Uterus (tissue), 3 donors: ENCODE measurements at regions not wholly inside any gene's neighbourhood (a gene's known extent, or its start where the extent isn't known, plus 50 kb on each side); places are given as distances from the start of the nearest gene placed in this dataset.
A peak's percentile ranks its signal among the peaks of the same experiment; 100 is the strongest.

Experiments used
- DNase-seq, 2 donors: peaks; one replicate each; pipeline ENCODE4 v3.0.0-alpha.2; 2019 to 2020
- H3K27ac ChIP-seq, 2 donors: fragments of 200-600 bp; sonication (generic); 1 replicate in 1 of 2; 2 replicates in 1 of 2; pipeline ENCODE4 v1.5.1; 2016 to 2018
- H3K27me3 ChIP-seq, 2 donors: fragments of 200-600 bp; sonication (generic); one replicate each; pipeline ENCODE4 v1.5.1; 2018 to 2019; ENCODE audit warnings: control low read depth in 1 of 2
- H3K36me3 ChIP-seq, 2 donors: fragments of 200-600 bp; sonication (generic); one replicate each; pipeline ENCODE4 v1.5.1; 2019; ENCODE audit warnings: control low read depth in 1 of 2
- H3K4me1 ChIP-seq, 2 donors: fragments of 200-600 bp; sonication (generic); one replicate each; pipeline ENCODE4 v1.5.1; 2018 to 2019; ENCODE audit warnings: control low read depth in 1 of 2
- H3K4me3 ChIP-seq, 2 donors: fragments of 200-600 bp; sonication (generic); 1 replicate in 1 of 2; 2 replicates in 1 of 2; pipeline ENCODE4 v1.5.1; 2018 to 2019; ENCODE audit warnings: mild to moderate bottlenecking in 1 of 2
- H3K9me3 ChIP-seq, 2 donors: fragments of 200-600 bp; sonication (generic); one replicate each; pipeline ENCODE4 v1.5.1; 2019; ENCODE audit warnings: control low read depth in 1 of 2
- POLR2A ChIP-seq, 2 donors: fragments of 450-650 bp; IDR thresholded peaks; one replicate each; pipeline ENCODE4 v1.6.1; 2016; ENCODE audit warnings: antibody characterized with exemption in 2 of 2, mild to moderate bottlenecking in 1 of 2, moderate library complexity in 1 of 2
- intact Hi-C: fragments of 100-400 bp; cut with DNase I; formaldehyde crosslinking; loops from one replicate; pipeline ENCODE4 v1.15.1; 2023; ENCODE audit warnings: low total_unique reads
- TF ChIP-seq, protein P1 (sequence below), 4 experiments: fragments of 200-600 bp in 2 of 4; fragments of 450-650 bp in 2 of 4; sonication (generic) in 2 of 4; IDR thresholded peaks; one replicate each; pipeline ENCODE4 v1.5.1; 2016 to 2019; ENCODE audit warnings: antibody characterized with exemption in 4 of 4, mild to moderate bottlenecking in 2 of 4, moderate library complexity in 1 of 4
- donor health status: DM: yes; HTN: yes; CAD: no.

DNA sequence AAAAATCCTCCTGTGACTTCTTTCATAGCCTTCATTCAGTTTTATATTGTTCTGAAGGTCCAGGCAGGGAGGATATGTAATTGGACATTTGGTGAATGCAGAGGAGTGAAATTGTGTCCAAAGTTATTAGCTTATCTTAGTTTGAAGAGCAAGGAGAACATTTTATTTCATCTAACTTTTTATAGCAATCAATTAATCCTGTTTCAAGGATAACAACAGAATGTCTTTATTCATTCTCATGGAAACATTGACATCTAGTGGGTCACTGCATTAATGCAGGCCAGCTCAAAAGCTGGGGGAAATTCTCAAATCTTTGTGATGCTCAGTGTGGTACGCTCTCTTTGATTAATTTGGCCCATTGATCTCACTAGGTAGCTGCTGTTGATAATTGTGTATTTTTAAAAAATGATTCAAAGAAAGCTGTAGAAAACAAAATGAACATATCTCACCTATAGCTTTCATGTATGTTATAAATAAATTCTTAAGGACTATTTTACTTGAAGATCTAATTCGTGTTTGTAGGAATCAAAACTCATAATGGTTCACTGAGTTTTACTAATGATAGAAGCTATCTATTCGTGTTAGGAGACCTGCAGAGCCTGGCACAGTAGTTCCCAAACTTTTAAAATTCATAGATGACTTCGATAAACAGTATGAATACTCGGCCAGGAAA, 150.8 kb upstream of the KCNMB2 start:
- DNase-seq: peak in 1 of 2 donors; percentile 22
- peaks cover 0 to 6% of the 10 kb centered on the region in 2 donors for H3K4me1 ChIP-seq
- no peak for TF ChIP-seq POLR2A (IDR thresholded peaks at IDR 0.05)
- TF ChIP-seq, protein P1, sequence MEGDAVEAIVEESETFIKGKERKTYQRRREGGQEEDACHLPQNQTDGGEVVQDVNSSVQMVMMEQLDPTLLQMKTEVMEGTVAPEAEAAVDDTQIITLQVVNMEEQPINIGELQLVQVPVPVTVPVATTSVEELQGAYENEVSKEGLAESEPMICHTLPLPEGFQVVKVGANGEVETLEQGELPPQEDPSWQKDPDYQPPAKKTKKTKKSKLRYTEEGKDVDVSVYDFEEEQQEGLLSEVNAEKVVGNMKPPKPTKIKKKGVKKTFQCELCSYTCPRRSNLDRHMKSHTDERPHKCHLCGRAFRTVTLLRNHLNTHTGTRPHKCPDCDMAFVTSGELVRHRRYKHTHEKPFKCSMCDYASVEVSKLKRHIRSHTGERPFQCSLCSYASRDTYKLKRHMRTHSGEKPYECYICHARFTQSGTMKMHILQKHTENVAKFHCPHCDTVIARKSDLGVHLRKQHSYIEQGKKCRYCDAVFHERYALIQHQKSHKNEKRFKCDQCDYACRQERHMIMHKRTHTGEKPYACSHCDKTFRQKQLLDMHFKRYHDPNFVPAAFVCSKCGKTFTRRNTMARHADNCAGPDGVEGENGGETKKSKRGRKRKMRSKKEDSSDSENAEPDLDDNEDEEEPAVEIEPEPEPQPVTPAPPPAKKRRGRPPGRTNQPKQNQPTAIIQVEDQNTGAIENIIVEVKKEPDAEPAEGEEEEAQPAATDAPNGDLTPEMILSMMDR (IDR thresholded peaks at IDR 0.05): peak; percentile 77 to 92 (median 82)
- H3K27me3 ChIP-seq: no peaks in the 10 kb centered on the region
- H3K4me3 ChIP-seq: no peak overlapping the region
- peak overlapping the region in 1 of 2 donors; percentile 66 for H3K27ac ChIP-seq
- H3K36me3 ChIP-seq: no peaks in the 10 kb centered on the region
- no peaks in the 10 kb centered on the region for H3K9me3 ChIP-seq
- intact Hi-C loops: no loop called here

DNA sequence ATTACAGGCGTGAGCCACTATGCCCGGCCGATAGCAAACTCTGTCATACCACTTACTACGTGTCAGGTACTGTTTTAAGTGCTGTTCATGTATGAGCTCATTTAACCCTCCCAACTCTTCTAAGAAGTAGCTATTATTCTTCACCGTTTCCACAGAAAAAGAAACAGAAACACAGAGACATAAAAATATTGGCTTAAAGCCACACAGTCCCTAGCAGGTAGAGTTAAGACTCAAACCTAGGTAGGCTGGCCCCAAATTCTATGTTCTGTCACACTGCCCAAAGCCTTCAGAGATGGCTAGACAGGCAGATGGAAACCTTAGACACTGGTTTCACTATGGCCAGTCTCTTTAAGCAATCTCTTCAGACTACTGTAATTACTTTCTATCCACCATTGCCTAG, 149.8 kb upstream of the KCNMB2 start:
- H3K4me1 ChIP-seq: peaks cover 0 to 6% of the 10 kb centered on the region in 2 donors

DNA sequence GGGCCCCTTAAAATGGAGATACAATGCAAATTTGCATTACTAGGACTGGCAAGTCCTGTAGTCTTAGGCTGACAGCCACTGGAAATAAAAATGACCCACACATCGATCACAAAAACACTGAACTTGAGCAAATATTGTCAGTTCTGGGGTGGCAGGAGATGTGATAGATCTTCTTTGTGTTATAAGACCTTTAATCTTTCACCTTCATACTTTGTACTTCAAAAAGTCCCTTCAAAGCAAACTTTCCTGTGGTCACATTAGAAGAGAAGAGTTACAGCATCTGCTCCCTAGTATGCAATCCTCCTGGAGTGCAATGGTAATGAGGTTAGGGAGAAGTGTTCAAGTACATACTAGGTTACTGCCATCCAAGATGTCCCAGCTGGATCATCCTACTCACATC, 149.4 kb upstream of the KCNMB2 start:
- Histone ChIP-seq H3K27ac (no peak overlapping the region), H3K4me3 (no peak overlapping the region), H3K36me3 (no peaks in the 10 kb centered on the region), H3K27me3 (no peaks in the 10 kb centered on the region), H3K4me1 (peaks cover 0 to 6% of the 10 kb centered on the region in 2 donors), H3K9me3 (no peaks in the 10 kb centered on the region)
- intact Hi-C loops: no loop called here
- DNase-seq: no peak
- no peak for TF ChIP-seq POLR2A (IDR thresholded peaks at IDR 0.05)
- TF ChIP-seq, protein P1 (IDR thresholded peaks at IDR 0.05): no peak

More for the DNA sequence above, 149.8 kb upstream of the KCNMB2 start:
- DNase-seq: no peak
- TF ChIP-seq POLR2A (IDR thresholded peaks at IDR 0.05): no peak
- TF ChIP-seq, protein P1 (IDR thresholded peaks at IDR 0.05): no peak
- H3K27ac ChIP-seq: no peak overlapping the region
- no peaks in the 10 kb centered on the region for H3K27me3 ChIP-seq
- intact Hi-C loops: no loop called here
- no peaks in the 10 kb centered on the region for H3K36me3 ChIP-seq
- no peaks in the 10 kb centered on the region for H3K9me3 ChIP-seq
- no peak overlapping the region for H3K4me3 ChIP-seq

GRCh38 chr3:178388473-178388872, 147.8 kb upstream of the KCNMB2 start:
- Histone ChIP-seq H3K27ac (no peak overlapping the region), H3K9me3 (no peaks in the 10 kb centered on the region), H3K27me3 (no peaks in the 10 kb centered on the region), H3K36me3 (no peaks in the 10 kb centered on the region), H3K4me1 (peaks cover 0 to 5% of the 10 kb centered on the region in 2 donors), H3K4me3 (no peak overlapping the region)
- intact Hi-C loops: no loop called here
- no peak for DNase-seq
- TF ChIP-seq POLR2A (IDR thresholded peaks at IDR 0.05): no peak
- TF ChIP-seq, protein P1 (IDR thresholded peaks at IDR 0.05): no peak

DNA sequence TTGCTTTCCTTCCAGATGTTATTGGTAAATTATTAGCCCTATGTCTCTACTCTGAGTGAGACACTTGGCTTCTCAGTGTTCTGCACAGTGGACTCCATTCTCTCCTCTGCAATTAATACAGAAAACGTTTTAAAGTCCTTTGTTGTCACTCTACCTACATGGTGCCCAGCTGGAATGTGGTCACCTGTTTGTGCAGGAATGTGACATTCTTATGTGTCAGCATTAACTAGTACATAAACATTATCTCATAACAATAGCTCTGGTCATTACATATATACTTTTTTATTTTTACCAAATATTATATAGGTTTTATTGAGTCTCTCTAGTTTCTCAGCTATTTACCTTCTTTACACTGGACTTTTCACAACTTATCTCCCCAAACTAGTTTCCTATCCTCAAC, 147.0 kb upstream of the KCNMB2 start:
- DNase-seq: no peak
- TF ChIP-seq POLR2A (IDR thresholded peaks at IDR 0.05): no peak
- TF ChIP-seq, protein P1 (IDR thresholded peaks at IDR 0.05): no peak
- Histone ChIP-seq H3K36me3 (no peaks in the 10 kb centered on the region), H3K9me3 (no peaks in the 10 kb centered on the region), H3K4me1 (no peaks in the 10 kb centered on the region), H3K27ac (no peak overlapping the region), H3K27me3 (no peaks in the 10 kb centered on the region), H3K4me3 (no peak overlapping the region)
- intact Hi-C loops: no loop called here
